Epithelial cell of esophagus (primary cell): ENCODE measurements at regions not wholly inside any gene's neighbourhood (a gene's known extent, or its start where the extent isn't known, plus 50 kb on each side); places are given as distances from the start of the nearest gene placed in this dataset.

Experiments used
- DNase-seq: peaks from one replicate; pipeline ENCODE4 v3.0.0; 2010; ENCODE audit warnings: low read depth
- H3K4me3 ChIP-seq: 2 replicates; pipeline ENCODE4 v1.5.1; 2011; ENCODE audit warnings: mild to moderate bottlenecking, low read length, control low read depth
- CTCF ChIP-seq: IDR thresholded peaks from 2 replicates; pipeline ENCODE4 v1.5.1; 2011; ENCODE audit warnings: low read depth, mild to moderate bottlenecking, low read length, control low read depth, inconsistent platforms; ENCODE audit not compliant: insufficient read depth; ENCODE audit errors: missing control alignments

DNA sequence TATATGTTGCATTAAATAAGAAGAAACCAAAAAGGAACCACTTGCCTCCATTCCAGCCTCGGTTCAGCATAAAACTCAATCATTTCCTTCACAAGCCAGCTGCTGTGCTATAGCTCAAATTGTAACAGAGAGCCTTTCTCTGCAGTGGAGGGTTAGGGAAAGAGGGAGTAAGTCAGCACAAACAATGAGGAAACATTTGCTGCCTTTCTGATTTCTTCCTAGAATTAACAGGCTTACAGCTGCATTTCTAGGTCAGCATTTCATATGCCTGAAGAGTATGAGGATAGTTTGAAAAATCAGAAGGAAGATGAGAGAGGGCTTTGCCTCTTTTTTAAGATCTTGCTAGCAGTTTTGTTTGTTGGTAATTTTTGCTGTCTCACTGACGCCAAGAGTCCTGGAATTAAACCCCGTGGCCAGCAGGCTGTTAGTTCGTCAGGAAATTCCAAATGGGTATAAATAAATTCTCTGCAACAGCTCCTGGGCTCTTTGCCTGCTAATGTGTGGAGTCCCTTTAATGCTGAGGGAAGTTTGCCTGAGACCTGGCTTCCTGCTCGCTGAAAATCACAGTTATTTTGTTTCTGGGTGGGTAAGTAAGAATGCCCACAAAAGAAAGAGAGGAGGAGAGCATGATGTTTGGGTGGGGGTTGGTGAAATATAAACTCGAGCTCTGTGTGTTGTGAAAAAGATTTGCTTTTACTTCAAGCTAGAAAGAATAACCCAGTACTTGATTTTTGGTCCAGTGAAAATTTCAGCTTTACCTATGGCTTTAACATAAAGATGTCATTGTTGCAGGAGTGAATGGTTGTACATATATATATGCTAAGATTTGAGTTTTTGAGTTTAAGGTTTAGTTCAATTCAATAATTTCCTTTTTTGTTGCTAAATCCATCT, 148.1 kb upstream of the DMRT1 start:
- DNase-seq = peak; percentile 14
- TF ChIP-seq CTCF = no peak
- no peak overlapping the region for H3K4me3 ChIP-seq

- TF ChIP-seq CTCF = no peak
- H3K4me3 ChIP-seq = no peak overlapping the region
Measured at GRCh38 chr9:694092-694402, 147.4 kb upstream of the DMRT1 start.

DNA sequence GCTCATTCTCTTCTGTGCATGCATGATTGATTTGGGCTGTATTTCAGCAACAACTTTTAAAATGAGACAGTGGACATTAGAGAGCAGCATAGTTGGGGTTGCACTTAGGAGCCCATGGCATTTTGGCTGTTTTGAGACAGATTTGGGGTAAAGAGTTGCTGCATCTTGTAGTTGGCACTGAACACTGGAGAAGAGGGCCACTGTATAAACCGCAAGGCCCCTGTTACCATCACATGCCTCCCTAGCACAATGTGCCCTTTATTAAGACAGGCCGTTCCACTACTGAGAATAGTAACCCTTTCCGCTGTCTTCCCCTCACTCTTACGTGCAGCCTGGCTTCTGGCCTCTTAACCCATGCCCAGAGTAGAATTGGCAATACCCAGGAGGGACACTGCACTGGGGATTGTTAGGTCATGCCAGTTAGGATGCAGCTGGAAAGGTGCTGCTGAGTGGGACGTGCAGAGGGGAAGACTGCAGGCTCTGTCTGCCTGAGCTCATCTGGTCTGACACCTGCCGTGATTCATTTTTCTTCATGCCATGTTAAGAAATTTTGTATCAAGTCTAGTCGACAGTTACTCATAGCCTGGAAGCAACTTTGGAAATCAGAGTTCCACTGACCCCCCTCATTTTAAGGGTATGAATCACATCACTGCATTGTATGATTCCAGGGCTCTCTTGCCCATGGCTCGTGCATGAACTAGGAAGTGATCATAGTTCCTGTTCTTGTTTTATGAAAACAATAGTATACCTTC, 146.9 kb upstream of the DMRT1 start:
- peak; percentile 98 for DNase-seq
- no peak overlapping the region for H3K4me3 ChIP-seq
- TF ChIP-seq CTCF = no peak

More at GRCh38 chr9:694092-694402, 147.4 kb upstream of the DMRT1 start:
- DNase-seq = no peak

- no peak for TF ChIP-seq CTCF
- H3K4me3 ChIP-seq = no peak overlapping the region
- no peak for DNase-seq
Measured at GRCh38 chr9:695252-695651, 146.2 kb upstream of the DMRT1 start.

GRCh38 chr9:696332-697323, 144.9 kb upstream of the DMRT1 start:
- DNase-seq = peak; percentile 66
- no peak overlapping the region for H3K4me3 ChIP-seq
- peak; percentile 51 for TF ChIP-seq CTCF

GRCh38 chr9:698276-698675, 143.2 kb upstream of the DMRT1 start:
- peak; percentile 61 for DNase-seq
- no peak overlapping the region for H3K4me3 ChIP-seq
- TF ChIP-seq CTCF = no peak
